ENCODE measurements at regions not wholly inside any gene's neighbourhood (a gene's known extent, or its start where the extent isn't known, plus 50 kb on each side); places are given as distances from the start of the nearest gene placed in this dataset.
"Not testable (repeated sequence)": the region's sequence is repeated elsewhere in the genome, so short reads cannot be mapped to it uniquely, and the experiment has no call there.

GRCh38 chr11:25486338-25486737, 845.6 kb upstream of the ANO3 start:
- DNase-seq; H3K4me1 ChIP-seq (ENCODE audit: control extremely low read depth in 1 of 4, control insufficient read depth in 4 of 4, insufficient read depth in 4 of 4, low read length in 3 of 4); H3K4me3 ChIP-seq (ENCODE audit: control insufficient read depth in 1 of 7, extremely low read depth in 1 of 7, insufficient read depth in 4 of 7, low read depth in 2 of 7, low read length in 6 of 7); H3K36me3 ChIP-seq (ENCODE audit: control insufficient read depth in 4 of 4, insufficient read depth in 4 of 4, low read length in 3 of 4); H3K9me3 ChIP-seq (ENCODE audit: control extremely low read depth in 1 of 5, control insufficient read depth in 4 of 5, insufficient read depth in 2 of 5, low read depth in 1 of 5, low read length in 4 of 5); H3K27me3 ChIP-seq (replicated peaks in 2 of 5; ENCODE audit: control insufficient read depth in 4 of 5, insufficient read depth in 5 of 5, low read length in 4 of 5); POLR2A ChIA-PET; H3K27ac ChIP-seq (ENCODE audit: insufficient read depth in 1 of 2, low read depth in 1 of 2, low read length in 2 of 2, poor library complexity in 1 of 2, severe bottlenecking in 2 of 2); CTCF ChIA-PET: not testable (repeated sequence)
- WGBS (ENCODE audit: insufficient coverage): 75% methylated on average over 7 of the region's 8 CpGs

- H3K36me3 ChIP-seq (ENCODE audit: control insufficient read depth in 4 of 4, insufficient read depth in 4 of 4, low read length in 3 of 4); H3K9me3 ChIP-seq (ENCODE audit: control extremely low read depth in 1 of 5, control insufficient read depth in 4 of 5, insufficient read depth in 2 of 5, low read depth in 1 of 5, low read length in 4 of 5); H3K27ac ChIP-seq (ENCODE audit: insufficient read depth in 1 of 2, low read depth in 1 of 2, low read length in 2 of 2, poor library complexity in 1 of 2, severe bottlenecking in 2 of 2); CTCF ChIA-PET; H3K4me1 ChIP-seq (ENCODE audit: control extremely low read depth in 1 of 4, control insufficient read depth in 4 of 4, insufficient read depth in 4 of 4, low read length in 3 of 4); H3K4me3 ChIP-seq (ENCODE audit: control insufficient read depth in 1 of 7, extremely low read depth in 1 of 7, insufficient read depth in 4 of 7, low read depth in 2 of 7, low read length in 6 of 7); POLR2A ChIA-PET; H3K27me3 ChIP-seq (replicated peaks in 2 of 5; ENCODE audit: control insufficient read depth in 4 of 5, insufficient read depth in 5 of 5, low read length in 4 of 5); DNase-seq: not testable (repeated sequence)
- 80% methylated on average over 1 of the region's 5 CpGs for WGBS (ENCODE audit: insufficient coverage)
Observed at GRCh38 chr11:25488176-25488575, 843.8 kb upstream of the ANO3 start.

GRCh38 chr11:25501426-25501825, 830.5 kb upstream of the ANO3 start:
- H3K27me3 ChIP-seq (replicated peaks in 2 of 5; ENCODE audit: control insufficient read depth in 4 of 5, insufficient read depth in 5 of 5, low read length in 4 of 5); H3K27ac ChIP-seq (ENCODE audit: insufficient read depth in 1 of 2, low read depth in 1 of 2, low read length in 2 of 2, poor library complexity in 1 of 2, severe bottlenecking in 2 of 2); POLR2A ChIA-PET; H3K9me3 ChIP-seq (ENCODE audit: control extremely low read depth in 1 of 5, control insufficient read depth in 4 of 5, insufficient read depth in 2 of 5, low read depth in 1 of 5, low read length in 4 of 5); H3K36me3 ChIP-seq (ENCODE audit: control insufficient read depth in 4 of 4, insufficient read depth in 4 of 4, low read length in 3 of 4); H3K4me3 ChIP-seq (ENCODE audit: control insufficient read depth in 1 of 7, extremely low read depth in 1 of 7, insufficient read depth in 4 of 7, low read depth in 2 of 7, low read length in 6 of 7); CTCF ChIA-PET; H3K4me1 ChIP-seq (ENCODE audit: control extremely low read depth in 1 of 4, control insufficient read depth in 4 of 4, insufficient read depth in 4 of 4, low read length in 3 of 4); DNase-seq: not testable (repeated sequence)
- WGBS (ENCODE audit: insufficient coverage): 73% methylated on average over 5 of the region's 7 CpGs

- DNase-seq: no peak
- Histone ChIP-seq H3K9me3 (ENCODE audit: control extremely low read depth in 1 of 5, control insufficient read depth in 4 of 5, insufficient read depth in 2 of 5, low read depth in 1 of 5, low read length in 4 of 5) (no peaks in the 10 kb centered on the region), H3K4me3 (ENCODE audit: control insufficient read depth in 1 of 7, extremely low read depth in 1 of 7, insufficient read depth in 4 of 7, low read depth in 2 of 7, low read length in 6 of 7) (no peak overlapping the region), H3K27me3 (replicated peaks in 2 of 5; ENCODE audit: control insufficient read depth in 4 of 5, insufficient read depth in 5 of 5, low read length in 4 of 5) (no peaks in the 10 kb centered on the region), H3K4me1 (ENCODE audit: control extremely low read depth in 1 of 4, control insufficient read depth in 4 of 4, insufficient read depth in 4 of 4, low read length in 3 of 4) (no peaks in the 10 kb centered on the region), H3K27ac (ENCODE audit: insufficient read depth in 1 of 2, low read depth in 1 of 2, low read length in 2 of 2, poor library complexity in 1 of 2, severe bottlenecking in 2 of 2) (no peak overlapping the region), H3K36me3 (ENCODE audit: control insufficient read depth in 4 of 4, insufficient read depth in 4 of 4, low read length in 3 of 4) (no peaks in the 10 kb centered on the region)
- 99% methylated on average over 12 of the region's 13 CpGs for WGBS (ENCODE audit: insufficient coverage)
- ChIA-PET CTCF (no interaction called here), POLR2A (no interaction called here)
Observed at GRCh38 chr11:25515576-25515975, 816.4 kb upstream of the ANO3 start.

- H3K9me3 ChIP-seq (ENCODE audit: control extremely low read depth in 1 of 5, control insufficient read depth in 4 of 5, insufficient read depth in 2 of 5, low read depth in 1 of 5, low read length in 4 of 5): no peaks in the 10 kb centered on the region
- H3K4me3 ChIP-seq (ENCODE audit: control insufficient read depth in 1 of 7, extremely low read depth in 1 of 7, insufficient read depth in 4 of 7, low read depth in 2 of 7, low read length in 6 of 7): no peak overlapping the region
- H3K27me3 ChIP-seq (replicated peaks in 2 of 5; ENCODE audit: control insufficient read depth in 4 of 5, insufficient read depth in 5 of 5, low read length in 4 of 5): no peaks in the 10 kb centered on the region
- CTCF ChIA-PET: no interaction called here
- H3K4me1 ChIP-seq (ENCODE audit: control extremely low read depth in 1 of 4, control insufficient read depth in 4 of 4, insufficient read depth in 4 of 4, low read length in 3 of 4): no peaks in the 10 kb centered on the region
- DNase-seq: no peak
- POLR2A ChIA-PET: no interaction called here
- H3K27ac ChIP-seq (ENCODE audit: insufficient read depth in 1 of 2, low read depth in 1 of 2, low read length in 2 of 2, poor library complexity in 1 of 2, severe bottlenecking in 2 of 2): no peak overlapping the region
- no peaks in the 10 kb centered on the region for H3K36me3 ChIP-seq (ENCODE audit: control insufficient read depth in 4 of 4, insufficient read depth in 4 of 4, low read length in 3 of 4)
Observed at GRCh38 chr11:25520459-25520858, 811.5 kb upstream of the ANO3 start.

GRCh38 chr11:25527841-25528240, 804.1 kb upstream of the ANO3 start:
- Histone ChIP-seq H3K27ac (ENCODE audit: insufficient read depth in 1 of 2, low read depth in 1 of 2, low read length in 2 of 2, poor library complexity in 1 of 2, severe bottlenecking in 2 of 2) (no peak overlapping the region), H3K27me3 (replicated peaks in 2 of 5; ENCODE audit: control insufficient read depth in 4 of 5, insufficient read depth in 5 of 5, low read length in 4 of 5) (no peaks in the 10 kb centered on the region), H3K4me1 (ENCODE audit: control extremely low read depth in 1 of 4, control insufficient read depth in 4 of 4, insufficient read depth in 4 of 4, low read length in 3 of 4) (no peaks in the 10 kb centered on the region), H3K36me3 (ENCODE audit: control insufficient read depth in 4 of 4, insufficient read depth in 4 of 4, low read length in 3 of 4) (no peaks in the 10 kb centered on the region), H3K9me3 (ENCODE audit: control extremely low read depth in 1 of 5, control insufficient read depth in 4 of 5, insufficient read depth in 2 of 5, low read depth in 1 of 5, low read length in 4 of 5) (no peaks in the 10 kb centered on the region), H3K4me3 (ENCODE audit: control insufficient read depth in 1 of 7, extremely low read depth in 1 of 7, insufficient read depth in 4 of 7, low read depth in 2 of 7, low read length in 6 of 7) (no peak overlapping the region)
- 100% methylated on average over 1 of the region's 2 CpGs for WGBS (ENCODE audit: insufficient coverage)
- no peak for DNase-seq
- CTCF ChIA-PET: no interaction called here
- POLR2A ChIA-PET: no interaction called here

- no peak overlapping the region for H3K4me3 ChIP-seq (ENCODE audit: control insufficient read depth in 1 of 7, extremely low read depth in 1 of 7, insufficient read depth in 4 of 7, low read depth in 2 of 7, low read length in 6 of 7)
- POLR2A ChIA-PET: no interaction called here
- H3K36me3 ChIP-seq (ENCODE audit: control insufficient read depth in 4 of 4, insufficient read depth in 4 of 4, low read length in 3 of 4): no peaks in the 10 kb centered on the region
- no peaks in the 10 kb centered on the region for H3K9me3 ChIP-seq (ENCODE audit: control extremely low read depth in 1 of 5, control insufficient read depth in 4 of 5, insufficient read depth in 2 of 5, low read depth in 1 of 5, low read length in 4 of 5)
- CTCF ChIA-PET: no interaction called here
- no peak for DNase-seq
- WGBS (ENCODE audit: insufficient coverage): no CpG with 5 or more reads among the region's 1 CpG
- no peak overlapping the region for H3K27ac ChIP-seq (ENCODE audit: insufficient read depth in 1 of 2, low read depth in 1 of 2, low read length in 2 of 2, poor library complexity in 1 of 2, severe bottlenecking in 2 of 2)
- H3K4me1 ChIP-seq (ENCODE audit: control extremely low read depth in 1 of 4, control insufficient read depth in 4 of 4, insufficient read depth in 4 of 4, low read length in 3 of 4): no peaks in the 10 kb centered on the region
- H3K27me3 ChIP-seq (replicated peaks in 2 of 5; ENCODE audit: control insufficient read depth in 4 of 5, insufficient read depth in 5 of 5, low read length in 4 of 5): no peaks in the 10 kb centered on the region
Observed at GRCh38 chr11:25529572-25529971, 802.4 kb upstream of the ANO3 start.
